Adrenal gland (tissue), 9 donors: ENCODE measurements at regions not wholly inside any gene's neighbourhood (a gene's known extent, or its start where the extent isn't known, plus 50 kb on each side); places are given as distances from the start of the nearest gene placed in this dataset.

ENCODE experiments used
- DNase-seq, 7 donors: peaks; one replicate each; pipeline ENCODE4 v3.0.0-alpha.2; 2019 to 2020
- H3K27ac ChIP-seq, 5 donors: fragments of 200-600 bp; sonication (generic) in 4 of 5; 1 replicate in 3 of 5; 2 replicates in 2 of 5; pipeline versions ENCODE4 v1.5.1 to v1.8.0; 2016 to 2020; ENCODE audit warnings: mild to moderate bottlenecking in 1 of 5
- H3K27me3 ChIP-seq: fragments of 200-600 bp; 2 replicates; pipeline ENCODE4 v1.8.0; 2021
- H3K36me3 ChIP-seq, 2 donors: fragments of 200-600 bp; replicated peaks in 1 of 2; 1 replicate in 1 of 2; 2 replicates in 1 of 2; pipeline versions ENCODE4 v1.5.1 to v1.8.0; 2018 to 2022
- H3K4me1 ChIP-seq, 2 donors: fragments of 200-600 bp; replicated peaks in 1 of 2; 1 replicate in 1 of 2; 2 replicates in 1 of 2; pipeline versions ENCODE4 v1.5.1 to v1.8.0; 2018 to 2021
- H3K4me3 ChIP-seq, 4 donors: fragments of 200-600 bp; sonication (generic) in 3 of 4; one replicate each; pipeline ENCODE4 v1.5.1; 2016 to 2018
- H3K9me3 ChIP-seq, 3 donors: fragments of 200-600 bp; sonication (generic) in 1 of 3; replicated peaks in 1 of 3; 1 replicate in 2 of 3; 2 replicates in 1 of 3; pipeline versions ENCODE4 v1.5.1 to v1.8.0; 2016 to 2021
- CTCF ChIP-seq, 6 experiments: fragments of 450-650 bp in 4 of 6; fragments of 200-600 bp in 2 of 6; sonication (generic) in 1 of 6; IDR thresholded peaks; 1 replicate in 5 of 6; 2 replicates in 1 of 6; pipeline versions ENCODE4 v1.5.1 to v1.8.0; 2016 to 2021; ENCODE audit warnings: antibody characterized with exemption in 6 of 6, mild to moderate bottlenecking in 2 of 6, moderate library complexity in 1 of 6
- POLR2A ChIP-seq, 2 donors: fragments of 450-650 bp; IDR thresholded peaks; one replicate each; pipeline ENCODE4 v1.6.1; 2017; ENCODE audit warnings: antibody characterized with exemption in 2 of 2, mild to moderate bottlenecking in 2 of 2, moderate library complexity in 1 of 2
- WGBS, 4 donors: extraction: QIAGEN DNeasy Blood & Tissue Kit in 2 of 4; methylation state at CpG; one replicate each; pipeline versions ENCODE4 v1.1.5 to v1.1.7; 2013 to 2017; 5-methylcytosine and 5-hydroxymethylcytosine counted together
- intact Hi-C, 2 donors: fragments of 100-400 bp; cut with DNase I; formaldehyde crosslinking; loops; one replicate each; pipeline versions ENCODE4 v1.14.1 to v1.15.0; 2022 to 2023
- donor health status: healthy with polysubstance abuse.
- donor health status: Bipolar disorder and iron deficiency.
- donor health status: DM: yes; HTN: yes; CAD: no.
- donor health status: DM: no; HTN: no; CAD: no.
- donor health status: DM: no; HTN: no; CAD: no.

- DNase-seq = no peak
- Histone ChIP-seq H3K27ac (no peak overlapping the region), H3K4me3 (no peak overlapping the region), H3K27me3 (no peaks in the 10 kb centered on the region), H3K36me3 (no peaks in the 10 kb centered on the region), H3K4me1 (no peaks in the 10 kb centered on the region), H3K9me3 (no peaks in the 10 kb centered on the region)
- 89 to 97% (median 94%) methylated on average over 4 of the region's 4 CpGs for WGBS, 4 donors
- TF ChIP-seq POLR2A (IDR thresholded peaks at IDR 0.05) (no peak), CTCF (IDR thresholded peaks at IDR 0.05) (no peak)
- intact Hi-C loops = no loop called here
Observed at GRCh38 chr6:81612136-81612535, 140.3 kb downstream of the TENT5A start.

- no peak for DNase-seq
- Histone ChIP-seq H3K36me3 (no peaks in the 10 kb centered on the region), H3K27me3 (no peaks in the 10 kb centered on the region), H3K9me3 (no peaks in the 10 kb centered on the region), H3K27ac (no peak overlapping the region), H3K4me1 (no peaks in the 10 kb centered on the region), H3K4me3 (no peak overlapping the region)
- intact Hi-C loops = no loop called here
- no peak for TF ChIP-seq CTCF (IDR thresholded peaks at IDR 0.05)
- TF ChIP-seq POLR2A (IDR thresholded peaks at IDR 0.05) = no peak
Observed at GRCh38 chr6:81609736-81610135, 142.7 kb downstream of the TENT5A start.

GRCh38 chr6:81608776-81609175 is 143.7 kb downstream of the TENT5A start:
- Histone ChIP-seq H3K4me3 (no peak overlapping the region), H3K9me3 (no peaks in the 10 kb centered on the region), H3K27me3 (no peaks in the 10 kb centered on the region), H3K27ac (no peak overlapping the region), H3K4me1 (no peaks in the 10 kb centered on the region), H3K36me3 (no peaks in the 10 kb centered on the region)
- WGBS, 4 donors = 84 to 93% (median 90%) methylated on average over 2 of the region's 2 CpGs
- intact Hi-C loops = no loop called here
- no peak for TF ChIP-seq POLR2A (IDR thresholded peaks at IDR 0.05)
- TF ChIP-seq CTCF (IDR thresholded peaks at IDR 0.05) = no peak
- DNase-seq = no peak

GRCh38 chr6:81606965-81607381 is 145.5 kb downstream of the TENT5A start:
- Histone ChIP-seq H3K36me3 (no peaks in the 10 kb centered on the region), H3K27me3 (no peaks in the 10 kb centered on the region), H3K4me3 (no peak overlapping the region), H3K27ac (no peak overlapping the region), H3K9me3 (no peaks in the 10 kb centered on the region), H3K4me1 (no peaks in the 10 kb centered on the region)
- intact Hi-C loops = no loop called here
- no peak for DNase-seq
- 74 to 85% (median 82%) methylated on average over 2 of the region's 2 CpGs for WGBS, 4 donors
- TF ChIP-seq POLR2A (IDR thresholded peaks at IDR 0.05) (no peak), CTCF (IDR thresholded peaks at IDR 0.05) (no peak)
